Endothelial cell of umbilical vein (primary cell): ENCODE measurements at regions not wholly inside any gene's neighbourhood (a gene's known extent, or its start where the extent isn't known, plus 50 kb on each side); places are given as distances from the start of the nearest gene placed in this dataset.

ENCODE experiments used
- CTCF ChIP-seq, 2 donors: IDR thresholded peaks; 1 replicate in 1 of 2; 2 replicates in 1 of 2; pipeline ENCODE4 v1.5.1; 2011; ENCODE audit warnings: low read length in 2 of 2, mild to moderate bottlenecking in 2 of 2, moderate library complexity in 2 of 2, control low read depth in 1 of 2, inconsistent platforms in 1 of 2, low read depth in 1 of 2; ENCODE audit not compliant: insufficient read depth in 1 of 2; ENCODE audit errors: extremely low read depth in 1 of 2
- MYC ChIP-seq: IDR thresholded peaks from one replicate; pipeline ENCODE4 v1.6.1; 2011; ENCODE audit warnings: mild to moderate bottlenecking, low read depth, low read length
- POLR2A ChIP-seq: IDR thresholded peaks from 2 replicates; pipeline ENCODE4 v1.6.1; 2012; ENCODE audit warnings: low read depth, mild to moderate bottlenecking, control low read depth, low read length
- POLR2AphosphoS5 ChIP-seq: IDR thresholded peaks from 2 replicates; pipeline ENCODE4 v1.6.1; 2012; ENCODE audit warnings: low read depth, mild to moderate bottlenecking, control low read depth, low read length, moderate library complexity; ENCODE audit not compliant: insufficient read depth

DNA sequence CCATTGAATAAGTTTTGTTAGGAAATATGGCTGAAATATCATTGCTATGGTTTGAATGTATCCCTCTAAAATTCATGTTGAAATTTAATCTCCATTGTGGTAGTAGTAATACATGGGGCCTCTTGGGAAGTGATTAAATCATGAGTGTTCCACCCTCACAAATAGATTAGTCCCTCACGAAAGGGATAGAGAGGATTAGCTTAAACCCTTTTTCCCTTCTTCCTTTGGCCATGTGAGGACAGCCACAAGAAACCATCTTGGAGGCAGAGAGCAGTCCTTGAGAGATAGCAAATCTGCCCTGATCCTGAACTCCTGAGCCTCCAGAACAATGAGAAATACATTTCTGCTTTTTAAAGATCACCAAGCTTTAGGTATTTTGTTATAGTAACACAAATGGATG, 274.2 kb downstream of the CDH19 start:
- no peak for TF ChIP-seq POLR2AphosphoS5
- TF ChIP-seq CTCF (IDR thresholded peaks at IDR 0.05; ENCODE audit: extremely low read depth in 1 of 2, insufficient read depth in 1 of 2, low read depth in 1 of 2, low read length in 2 of 2) = no peak
- no peak for TF ChIP-seq MYC
- no peak for TF ChIP-seq POLR2A
